PC-9 (cell line): ENCODE measurements at regions not wholly inside any gene's neighbourhood (a gene's known extent, or its start where the extent isn't known, plus 50 kb on each side); places are given as distances from the start of the nearest gene placed in this dataset.

Experiments
- BruUV-seq: library from RNA; stranded (reverse); fragments of 400-500 nt; replicated peaks from 2 replicates; lab custom pipeline; 2021; lab: Mats Ljungman, UMichigan
- CTCF ChIA-PET: fragments of 300-600 bp; sonication (Branson Sonifier 250); formaldehyde crosslinking; loops from one replicate; lab custom pipeline; 2022; ENCODE audit warnings: antibody characterized with exemption; lab: Charles Lee
- POLR2A ChIA-PET: fragments of 300-600 bp; sonication (Branson Sonifier 250); formaldehyde crosslinking; loops from one replicate; lab custom pipeline; 2022; ENCODE audit warnings: antibody characterized with exemption; ENCODE audit not compliant: unreplicated experiment; lab: Charles Lee
- DNase-seq, 2 experiments: peaks; one replicate each; pipeline versions ENCODE4 v3.0.0 to v3.0.0-alpha.2; 2015 to 2022; ENCODE audit warnings: mixed read lengths in 1 of 2
- H2AFZ ChIP-seq: fragments of 200-600 bp; sonication (generic); 2 replicates; pipeline ENCODE4 v1.8.1; 2017; ENCODE audit warnings: antibody characterized with exemption
- H3F3A ChIP-seq: fragments of 200-600 bp; sonication (generic); 2 replicates; pipeline ENCODE4 v1.8.1; 2017; ENCODE audit warnings: antibody characterized with exemption, mild to moderate bottlenecking, low read depth; ENCODE audit not compliant: insufficient read depth
- H3K27ac ChIP-seq: fragments of 200-600 bp; sonication (generic); 2 replicates; pipeline ENCODE4 v1.6.1; 2016; ENCODE audit warnings: mixed run types
- H3K27me3 ChIP-seq: fragments of 200-600 bp; sonication (generic); 2 replicates; pipeline ENCODE4 v1.6.1; 2016; ENCODE audit warnings: low read depth, mixed run types; ENCODE audit not compliant: insufficient read depth
- H3K36me3 ChIP-seq: fragments of 200-600 bp; sonication (generic); 2 replicates; pipeline ENCODE4 v1.6.1; 2016; ENCODE audit warnings: low read depth, mixed run types
- H3K4me1 ChIP-seq: fragments of 200-600 bp; sonication (generic); replicated peaks from 2 replicates; pipeline ENCODE4 v1.6.1; 2016; ENCODE audit warnings: mixed run types; ENCODE audit not compliant: insufficient read depth
- H3K4me2 ChIP-seq: fragments of 200-600 bp; sonication (generic); 2 replicates; pipeline ENCODE4 v1.6.1; 2017; ENCODE audit warnings: mixed run types
- H3K4me3 ChIP-seq: fragments of 200-600 bp; sonication (generic); 2 replicates; pipeline ENCODE4 v1.6.1; 2016; ENCODE audit warnings: mixed run types
- H3K79me2 ChIP-seq: fragments of 200-600 bp; sonication (generic); 2 replicates; pipeline ENCODE4 v1.6.1; 2017; ENCODE audit warnings: low read depth, mixed run types
- H3K9me2 ChIP-seq: fragments of 200-600 bp; sonication (generic); 2 replicates; pipeline ENCODE4 v1.8.1; 2017; ENCODE audit warnings: mild to moderate bottlenecking; ENCODE audit not compliant: insufficient read depth
- H3K9me3 ChIP-seq: fragments of 200-600 bp; sonication (generic); 2 replicates; pipeline ENCODE4 v1.8.1; 2016; ENCODE audit warnings: low read depth; ENCODE audit not compliant: insufficient read depth
- H4K20me1 ChIP-seq: fragments of 200-600 bp; sonication (generic); 2 replicates; pipeline ENCODE4 v1.8.1; 2017; ENCODE audit not compliant: insufficient read depth
- EZH2 ChIP-seq: fragments of 200-600 bp; sonication (generic); IDR thresholded peaks from 2 replicates; pipeline ENCODE4 v1.8.0; 2017; ENCODE audit warnings: antibody characterized with exemption, low read depth
- intact Hi-C: fragments of 100-400 bp; cut with micrococcal nuclease; formaldehyde crosslinking; loops from one replicate; pipeline ENCODE4 v1.10.0; 2022; ENCODE audit not compliant: unreplicated experiment
- TF ChIP-seq, protein P1 (sequence below): fragments of 200-600 bp; sonication (generic); conservative IDR thresholded peaks from 2 replicates; pipeline ENCODE4 v1.6.1; 2017; ENCODE audit warnings: mixed run types, antibody characterized with exemption, mild to moderate bottlenecking, moderate library complexity

DNA sequence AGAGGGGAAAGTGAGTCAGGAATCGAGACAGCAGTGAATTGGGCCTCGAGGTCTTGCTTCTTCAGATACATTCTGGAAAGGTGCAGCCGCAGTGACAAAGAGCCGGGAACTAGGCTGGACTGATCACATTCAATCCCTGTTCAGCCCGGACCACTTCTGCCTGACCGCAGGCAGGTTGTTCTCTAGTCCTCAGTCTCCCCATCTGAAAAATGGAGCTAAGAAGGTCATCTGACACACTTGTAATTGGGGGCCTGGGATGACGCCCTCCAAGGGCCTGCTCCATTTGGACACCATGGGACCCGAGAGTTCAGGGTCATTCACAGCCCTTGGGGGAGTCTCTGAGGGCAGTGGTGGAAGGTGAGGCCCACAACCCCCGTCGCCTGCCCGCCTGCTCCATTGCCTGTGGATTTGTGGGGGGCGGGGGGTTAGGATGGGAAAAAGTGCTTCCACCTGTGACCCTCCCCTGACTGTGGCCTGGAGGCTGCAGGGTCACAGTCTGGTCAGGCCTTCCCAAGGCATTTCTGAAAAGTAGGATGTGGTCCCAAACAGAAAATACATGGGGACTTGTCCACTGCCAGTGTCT is 87.9 kb upstream of the CSF3R start:
- Histone ChIP-seq H2AFZ (no peak overlapping the region), H3K79me2 (no peaks in the 10 kb centered on the region), H3K27ac (no peak overlapping the region), H3F3A (no peaks in the 10 kb centered on the region), H3K4me1 (no peaks in the 10 kb centered on the region), H3K9me3 (no peaks in the 10 kb centered on the region), H3K27me3 (peaks cover 71% of the 10 kb centered on the region), H3K36me3 (no peaks in the 10 kb centered on the region), H4K20me1 (no peaks in the 10 kb centered on the region), H3K9me2 (no peaks in the 10 kb centered on the region), H3K4me3 (no peak overlapping the region), H3K4me2 (no peak overlapping the region)
- ChIA-PET POLR2A (no interaction called here), CTCF (no interaction called here)
- DNase-seq = no peak
- no TSS peak for BruUV-seq
- intact Hi-C loops = no loop called here
- no peak for TF ChIP-seq EZH2
- TF ChIP-seq, protein P1, sequence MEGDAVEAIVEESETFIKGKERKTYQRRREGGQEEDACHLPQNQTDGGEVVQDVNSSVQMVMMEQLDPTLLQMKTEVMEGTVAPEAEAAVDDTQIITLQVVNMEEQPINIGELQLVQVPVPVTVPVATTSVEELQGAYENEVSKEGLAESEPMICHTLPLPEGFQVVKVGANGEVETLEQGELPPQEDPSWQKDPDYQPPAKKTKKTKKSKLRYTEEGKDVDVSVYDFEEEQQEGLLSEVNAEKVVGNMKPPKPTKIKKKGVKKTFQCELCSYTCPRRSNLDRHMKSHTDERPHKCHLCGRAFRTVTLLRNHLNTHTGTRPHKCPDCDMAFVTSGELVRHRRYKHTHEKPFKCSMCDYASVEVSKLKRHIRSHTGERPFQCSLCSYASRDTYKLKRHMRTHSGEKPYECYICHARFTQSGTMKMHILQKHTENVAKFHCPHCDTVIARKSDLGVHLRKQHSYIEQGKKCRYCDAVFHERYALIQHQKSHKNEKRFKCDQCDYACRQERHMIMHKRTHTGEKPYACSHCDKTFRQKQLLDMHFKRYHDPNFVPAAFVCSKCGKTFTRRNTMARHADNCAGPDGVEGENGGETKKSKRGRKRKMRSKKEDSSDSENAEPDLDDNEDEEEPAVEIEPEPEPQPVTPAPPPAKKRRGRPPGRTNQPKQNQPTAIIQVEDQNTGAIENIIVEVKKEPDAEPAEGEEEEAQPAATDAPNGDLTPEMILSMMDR = no peak

DNA sequence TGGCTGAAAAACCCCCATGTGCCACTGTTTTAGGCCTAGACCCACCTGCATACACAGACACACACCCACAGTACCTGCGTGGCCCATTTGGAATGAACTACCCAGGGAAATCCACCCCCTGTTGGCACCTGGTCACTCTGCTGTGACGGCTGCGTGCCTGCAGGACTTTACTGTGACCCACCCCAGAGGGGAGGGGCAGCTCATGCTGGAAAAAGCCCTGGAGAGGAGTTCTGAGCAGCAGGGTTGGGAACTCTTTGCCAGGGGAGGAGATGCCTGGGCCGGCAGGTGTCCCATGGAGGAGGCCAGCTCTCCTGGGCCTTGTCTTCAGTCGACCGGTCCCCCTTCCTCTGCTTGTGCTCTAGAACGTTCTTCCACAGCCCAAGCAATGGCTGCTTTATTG is 87.3 kb upstream of the CSF3R start:
- ChIA-PET POLR2A (interaction anchor here (0.6 kb wide), 1 partner anchor 43 kb away, joined by 5 read pairs; no protein-coding TSS in a partner anchor), CTCF (no interaction called here)
- Histone ChIP-seq H3K27me3 (peaks cover 76% of the 10 kb centered on the region), H2AFZ (no peak overlapping the region), H3K4me1 (no peaks in the 10 kb centered on the region), H4K20me1 (no peaks in the 10 kb centered on the region), H3K4me3 (no peak overlapping the region), H3K36me3 (no peaks in the 10 kb centered on the region), H3K4me2 (no peak overlapping the region), H3F3A (no peaks in the 10 kb centered on the region), H3K9me3 (no peaks in the 10 kb centered on the region), H3K79me2 (no peaks in the 10 kb centered on the region), H3K27ac (no peak overlapping the region), H3K9me2 (no peaks in the 10 kb centered on the region)
- intact Hi-C loops = no loop called here
- TF ChIP-seq, protein P1 = no peak
- TF ChIP-seq EZH2 = no peak
- BruUV-seq = no TSS peak
- DNase-seq = no peak

DNA sequence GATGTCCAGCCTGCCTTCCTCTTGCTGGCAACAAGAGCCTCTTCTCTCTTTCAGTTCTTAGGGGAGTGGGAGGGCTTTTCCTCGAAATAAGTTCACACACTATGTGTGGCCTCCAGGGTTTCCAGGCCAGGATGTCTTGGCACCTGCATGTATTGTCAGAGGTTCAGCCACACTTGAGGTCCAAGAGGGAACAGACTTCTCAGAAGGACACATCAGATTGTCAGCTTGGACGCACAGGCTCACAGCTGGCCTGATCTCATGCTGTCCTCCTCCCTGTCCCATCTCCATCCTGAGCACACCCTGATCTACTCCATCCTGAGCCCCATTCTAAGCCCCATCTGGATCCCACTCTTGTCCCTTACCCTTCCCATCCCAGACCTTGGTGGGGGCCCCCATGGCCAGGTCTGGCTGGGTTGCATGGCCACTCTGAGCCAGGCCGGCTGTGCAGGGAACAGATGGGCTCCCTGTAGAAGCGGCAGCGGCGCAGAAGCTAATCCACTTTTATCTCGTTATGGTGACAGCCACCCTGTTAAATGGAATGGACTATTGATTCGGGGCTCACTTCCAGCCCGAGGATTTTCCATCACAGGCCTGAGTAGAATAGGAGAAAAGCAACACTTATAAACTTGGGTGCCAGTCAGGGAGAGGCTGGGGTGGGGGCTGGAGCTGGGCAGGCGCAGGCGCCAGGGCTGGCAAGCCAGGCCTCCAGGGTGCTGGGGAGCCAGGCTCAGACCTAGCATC is 85.1 kb upstream of the CSF3R start:
- Histone ChIP-seq H3K36me3 (no peaks in the 10 kb centered on the region), H2AFZ (no peak overlapping the region), H3K9me3 (no peaks in the 10 kb centered on the region), H3K9me2 (no peaks in the 10 kb centered on the region), H3K4me1 (no peaks in the 10 kb centered on the region), H3K4me2 (no peak overlapping the region), H3F3A (no peaks in the 10 kb centered on the region), H3K27me3 (peaks cover 78% of the 10 kb centered on the region), H4K20me1 (no peaks in the 10 kb centered on the region), H3K27ac (no peak overlapping the region), H3K79me2 (no peaks in the 10 kb centered on the region), H3K4me3 (no peak overlapping the region)
- BruUV-seq = no TSS peak
- ChIA-PET CTCF (no interaction called here), POLR2A (no interaction called here)
- no peak for TF ChIP-seq EZH2
- TF ChIP-seq, protein P1 = no peak
- DNase-seq = no peak
- intact Hi-C loops = no loop called here
